ENCODE measurements at regions not wholly inside any gene's neighbourhood (a gene's known extent, or its start where the extent isn't known, plus 50 kb on each side); places are given as distances from the start of the nearest gene placed in this dataset.
"Not testable (repeated sequence)": the region's sequence is repeated elsewhere in the genome, so short reads cannot be mapped to it uniquely, and the experiment has no call there.

DNA sequence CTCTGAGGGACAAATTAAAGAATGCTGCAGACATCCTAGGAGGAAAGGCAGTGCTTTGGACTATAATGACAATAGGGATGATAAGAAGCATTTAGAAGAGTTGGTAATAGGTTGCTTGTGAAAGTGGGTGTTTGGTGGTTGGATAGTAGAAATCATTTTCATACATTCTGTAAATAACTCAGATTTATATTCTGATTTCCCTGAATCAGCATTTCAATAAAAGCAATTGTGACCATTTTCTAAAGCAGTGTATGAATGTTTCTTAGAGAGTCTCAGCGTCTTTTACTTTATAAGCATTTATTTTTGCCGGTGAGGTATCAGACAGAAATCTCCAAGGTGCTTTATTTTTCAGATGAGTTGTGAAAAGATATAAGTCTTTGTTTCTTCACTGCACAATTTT lies 1099.0 kb upstream of the LRRTM1 start:
- DNase-seq = no peak

DNA sequence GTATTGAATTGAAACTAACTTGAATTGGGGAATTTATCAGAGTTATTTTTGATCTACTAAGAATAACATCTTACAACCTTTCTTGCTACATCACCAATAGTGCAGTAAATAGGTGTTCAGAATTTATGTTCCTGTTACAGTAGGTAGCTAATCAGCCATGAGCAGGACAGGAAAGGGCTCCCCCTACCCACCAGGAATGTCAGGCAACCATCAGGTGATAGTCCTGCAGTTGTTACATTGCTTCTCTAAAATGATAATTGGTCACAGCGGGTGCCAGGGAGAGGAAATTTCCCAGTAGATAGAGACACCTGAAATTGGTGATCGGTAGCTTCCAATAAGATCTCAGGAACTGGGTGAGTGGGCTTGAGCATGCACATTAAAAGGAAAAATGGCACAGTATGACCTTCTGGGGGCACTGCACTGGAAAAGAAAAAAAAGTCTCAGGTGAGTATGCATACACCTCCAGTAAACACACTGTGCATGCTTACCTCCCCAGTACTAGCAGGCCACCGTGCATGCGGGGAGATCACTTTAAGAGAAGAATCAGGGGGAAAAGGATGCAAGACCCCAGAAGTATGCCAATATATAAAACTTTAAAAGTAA lies 1092.0 kb upstream of the LRRTM1 start:
- DNase-seq = no peak

DNA sequence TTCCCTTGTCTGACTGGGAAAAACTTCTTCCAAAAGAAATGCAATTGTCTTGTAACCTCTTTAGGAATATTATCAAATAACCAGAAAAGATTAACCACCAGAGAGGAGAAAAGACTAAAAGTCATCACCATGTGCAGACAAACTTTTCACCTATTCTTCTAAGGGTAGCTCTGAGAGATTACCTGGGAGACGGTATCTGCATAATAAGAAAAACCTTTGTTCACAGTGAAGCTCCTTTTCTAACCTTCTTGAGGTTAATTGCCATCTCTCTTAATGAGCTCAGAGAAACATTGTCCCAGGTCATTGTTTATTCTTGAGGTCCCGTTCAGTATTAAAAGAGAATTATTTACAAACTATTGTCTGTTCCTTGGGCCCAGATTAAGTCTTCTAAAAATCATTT lies 1091.2 kb upstream of the LRRTM1 start:
- no peak for DNase-seq

DNA sequence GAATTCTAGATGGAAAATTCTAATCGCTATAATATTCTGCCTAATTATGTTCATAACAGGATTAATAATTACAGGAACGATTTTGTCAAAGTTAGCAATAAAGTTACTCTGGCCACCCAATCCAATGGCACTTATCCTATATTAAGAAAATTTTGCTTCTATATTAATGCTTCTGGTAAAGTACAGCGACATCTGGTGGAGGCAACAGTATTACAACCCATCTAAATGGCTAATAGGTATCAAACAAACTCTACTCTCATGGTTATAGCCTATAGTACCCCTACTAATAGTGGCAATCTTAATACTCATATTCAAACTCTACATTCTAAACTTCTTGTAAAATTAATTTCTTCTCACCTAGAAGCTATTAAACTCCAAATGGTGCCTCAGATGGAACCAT lies 1084.7 kb upstream of the LRRTM1 start:
- DNase-seq = no peak

DNA sequence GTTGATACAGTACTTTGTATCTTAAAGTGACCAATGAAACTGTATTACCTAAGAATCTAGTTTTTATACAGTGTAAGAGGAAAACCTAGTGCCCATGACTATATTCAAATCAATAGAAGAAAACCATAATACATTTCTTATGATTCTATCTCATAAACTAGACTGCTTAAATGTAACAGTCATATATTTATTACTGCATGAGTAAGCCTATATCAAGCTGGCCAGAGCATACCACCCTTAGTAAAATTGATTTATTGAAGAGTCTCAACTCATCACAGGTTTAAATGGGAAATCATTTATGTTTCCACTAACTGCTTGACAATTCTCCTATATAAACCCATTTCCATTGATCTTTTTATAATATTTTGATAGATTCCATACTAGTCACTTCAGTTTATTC lies 1059.2 kb upstream of the LRRTM1 start:
- DNase-seq = no peak

DNA sequence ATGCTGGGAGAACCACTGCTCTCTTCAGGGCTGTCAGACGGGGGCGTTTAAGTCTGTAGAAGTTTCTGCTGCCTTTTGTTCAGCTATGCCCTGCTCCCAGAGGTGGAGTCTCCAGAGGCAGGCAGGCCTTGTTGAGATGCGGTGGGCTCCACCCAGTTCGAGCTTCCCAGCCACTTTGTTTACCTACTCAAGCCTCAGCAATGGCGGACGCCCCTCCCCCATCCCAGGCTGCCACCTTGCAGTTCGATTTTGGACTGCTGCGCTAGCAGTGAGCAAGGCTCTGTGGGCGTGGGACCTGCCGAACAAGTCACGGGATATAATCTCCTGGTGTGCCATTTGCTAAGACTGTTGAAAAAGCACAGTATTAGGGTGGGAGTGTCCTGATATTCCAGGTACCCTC lies 1057.9 kb upstream of the LRRTM1 start:
- DNase-seq = not testable (repeated sequence)

DNA sequence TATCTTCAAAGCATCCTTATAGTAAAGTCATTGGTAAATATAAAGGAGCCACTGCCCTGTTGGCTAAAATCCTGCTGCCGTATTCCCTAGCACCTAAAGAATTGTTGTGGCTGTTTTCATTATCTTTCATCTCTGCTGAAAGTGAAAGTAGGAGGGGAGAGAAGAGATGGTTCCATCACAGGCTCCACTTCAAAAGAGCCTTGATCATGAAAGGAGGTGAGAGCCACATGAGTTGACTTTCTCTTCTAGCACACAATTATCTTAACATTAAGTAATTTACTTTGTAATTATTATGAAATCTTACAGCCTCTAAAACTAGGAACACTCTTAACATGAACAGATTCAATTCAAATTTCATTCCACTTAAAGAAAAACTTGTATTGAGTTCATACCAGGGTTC lies 1050.9 kb upstream of the LRRTM1 start:
- no peak for DNase-seq

DNA sequence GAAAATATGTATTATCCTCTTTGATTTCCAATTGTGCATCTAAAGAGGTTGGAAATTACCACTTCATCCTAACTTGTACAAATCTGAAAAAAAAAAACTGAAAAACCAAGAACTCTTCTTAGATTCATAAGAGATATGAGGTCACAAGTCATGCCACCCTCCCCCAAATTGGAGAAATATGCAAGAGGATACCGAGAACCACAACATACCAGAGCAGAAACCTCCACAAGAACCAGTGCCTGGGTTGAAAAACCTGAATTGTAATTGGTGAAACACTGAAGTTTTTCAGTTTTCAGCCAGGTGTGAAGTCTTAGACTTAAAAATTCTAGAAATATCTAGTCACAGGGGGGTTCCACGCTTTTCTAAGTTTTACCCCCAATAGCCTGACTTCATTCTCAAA lies 1029.5 kb upstream of the LRRTM1 start:
- no peak for DNase-seq

DNA sequence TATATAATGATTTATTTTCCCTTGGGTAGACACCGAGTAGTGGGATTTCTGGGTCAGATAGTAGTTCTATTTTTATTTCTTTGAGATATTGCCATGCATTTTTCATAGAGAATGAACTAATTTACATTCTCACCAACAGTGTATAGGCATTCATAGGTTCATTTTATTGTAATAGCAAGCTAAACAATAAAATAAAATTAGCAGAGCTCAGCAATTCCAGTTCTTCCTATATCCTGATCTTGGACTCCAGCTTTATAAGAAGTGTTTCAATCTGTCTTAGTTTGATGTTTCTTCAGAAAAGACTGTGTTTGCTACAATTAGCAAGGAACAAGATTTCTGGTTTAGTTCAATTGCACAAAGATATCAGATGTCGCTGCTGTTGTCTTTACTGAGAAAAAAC lies 1024.4 kb upstream of the LRRTM1 start:
- DNase-seq = no peak

DNA sequence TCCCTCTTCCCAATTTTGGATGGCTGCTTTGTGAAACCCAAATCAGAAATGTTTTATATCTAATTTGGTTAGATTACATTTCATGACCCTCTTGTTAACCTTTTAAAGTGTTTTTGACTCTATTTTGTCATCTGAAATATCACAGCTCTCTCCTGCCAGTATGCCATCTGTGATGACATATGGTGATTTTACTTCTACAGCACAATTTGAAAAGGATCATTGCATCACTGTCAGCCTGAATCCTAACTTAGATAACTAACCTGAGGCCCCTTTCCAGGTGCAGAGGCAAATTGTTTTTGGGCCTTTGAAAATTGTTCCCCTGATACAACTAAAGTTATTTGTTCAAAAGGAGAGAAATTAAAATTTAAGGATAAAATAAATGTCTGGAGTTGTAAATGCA lies 1023.4 kb upstream of the LRRTM1 start:
- no peak for DNase-seq

DNA sequence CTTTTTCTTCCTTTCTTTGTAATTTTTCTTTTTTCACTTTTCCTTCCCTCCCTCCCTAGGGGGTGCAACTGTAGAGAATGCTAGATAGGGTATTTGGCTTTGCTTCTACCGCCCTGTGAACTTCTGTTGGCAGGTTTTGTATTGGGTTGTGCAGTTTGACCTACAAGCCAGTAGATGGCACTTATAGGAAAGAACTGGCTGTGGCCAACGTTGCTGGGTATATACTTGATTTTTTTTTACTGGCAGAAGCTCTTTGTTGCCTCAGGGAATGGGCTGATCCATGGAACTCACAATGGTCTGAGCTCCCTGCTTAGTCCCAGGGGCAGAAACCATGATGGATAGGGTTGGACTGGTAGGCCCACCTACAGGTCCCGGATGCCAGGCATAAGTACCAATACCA lies 1019.5 kb upstream of the LRRTM1 start:
- no peak for DNase-seq

DNA sequence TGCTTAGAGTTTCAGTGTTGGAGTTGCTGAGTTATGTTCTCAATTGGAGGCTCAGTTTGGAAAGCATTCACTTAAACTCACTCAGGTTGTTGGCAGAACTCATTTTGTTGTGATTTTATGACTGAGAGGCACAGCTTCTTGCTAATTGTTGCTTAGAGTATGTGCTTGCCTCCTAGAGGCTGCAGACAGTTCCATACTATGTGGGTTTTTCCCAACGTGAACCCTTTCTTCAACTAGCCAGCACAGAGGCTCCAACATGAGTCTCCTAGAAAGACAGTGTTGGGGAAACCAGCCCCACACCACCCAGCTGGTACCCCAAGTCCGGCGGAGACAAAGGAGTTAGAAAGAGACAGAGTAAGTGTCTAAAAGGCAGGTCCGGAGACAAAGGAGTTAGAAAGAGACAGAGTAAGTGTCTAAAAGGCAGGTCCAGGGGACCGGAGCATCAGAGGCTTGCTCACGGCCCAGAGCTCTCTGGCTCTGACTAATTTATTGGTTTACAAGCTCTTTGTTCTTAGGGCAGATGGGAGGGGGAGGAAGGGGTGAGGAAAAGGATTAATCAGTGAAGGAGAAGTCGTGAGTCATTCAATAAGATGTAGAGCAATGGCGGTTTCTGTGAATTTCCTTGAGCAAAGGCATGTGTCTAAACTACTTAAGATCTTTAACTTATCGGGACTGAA lies 999.7 kb upstream of the LRRTM1 start:
- DNase-seq = no peak

DNA sequence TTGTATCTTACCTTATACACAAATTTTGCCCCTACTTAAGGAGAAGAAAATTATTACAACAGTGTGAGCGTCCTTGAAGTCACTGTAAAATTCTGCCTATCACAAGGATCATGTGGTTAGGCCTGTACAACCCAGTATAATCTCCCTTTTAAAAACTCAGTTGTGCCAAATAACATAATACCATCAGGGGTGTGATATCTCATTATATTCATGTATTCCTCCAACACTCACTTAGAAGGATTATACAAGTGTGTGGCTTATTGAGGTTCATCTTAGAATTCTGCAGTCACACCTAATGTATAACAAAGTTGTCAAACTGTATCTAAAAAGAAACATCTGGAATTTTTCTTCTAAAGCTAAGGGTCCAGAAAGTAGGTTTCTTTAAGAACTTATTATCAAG lies 998.8 kb upstream of the LRRTM1 start:
- DNase-seq = no peak

DNA sequence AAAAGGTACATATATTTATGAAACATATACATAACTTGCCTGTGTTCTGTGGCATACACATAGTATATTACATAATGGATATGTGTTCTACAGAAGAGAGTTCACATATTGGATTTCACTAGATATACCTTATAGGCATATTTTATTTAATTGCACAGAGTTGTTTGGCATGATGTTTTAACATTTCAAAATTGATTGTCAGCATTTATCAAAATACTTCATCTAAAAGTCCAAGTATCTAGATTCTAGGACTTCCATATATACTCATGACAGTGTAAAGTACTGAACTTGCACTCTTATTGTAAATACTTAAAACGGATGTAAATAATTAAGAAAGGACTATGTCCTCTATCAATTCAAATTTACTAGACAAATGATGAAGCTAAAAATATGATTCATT lies 995.3 kb upstream of the LRRTM1 start:
- DNase-seq = no peak

DNA sequence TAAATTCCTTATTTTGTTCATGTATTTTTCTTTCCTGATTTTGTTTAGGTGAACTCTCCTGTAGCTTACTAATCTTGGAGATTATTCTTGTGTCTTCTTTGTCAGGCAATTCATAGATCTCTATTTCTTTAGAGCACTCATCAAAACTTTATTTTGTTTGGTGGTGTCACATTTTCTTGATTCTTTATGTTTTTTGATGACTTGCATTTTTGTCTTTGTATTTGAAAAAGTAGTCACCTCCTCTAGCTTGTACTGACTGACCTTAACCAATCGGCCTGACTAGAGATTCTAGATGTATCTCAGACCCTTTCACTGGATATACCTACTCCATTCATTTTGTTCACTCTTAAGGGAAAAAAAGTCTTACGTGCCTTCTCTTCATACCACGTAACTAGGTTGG lies 986.3 kb upstream of the LRRTM1 start:
- DNase-seq = no peak

DNA sequence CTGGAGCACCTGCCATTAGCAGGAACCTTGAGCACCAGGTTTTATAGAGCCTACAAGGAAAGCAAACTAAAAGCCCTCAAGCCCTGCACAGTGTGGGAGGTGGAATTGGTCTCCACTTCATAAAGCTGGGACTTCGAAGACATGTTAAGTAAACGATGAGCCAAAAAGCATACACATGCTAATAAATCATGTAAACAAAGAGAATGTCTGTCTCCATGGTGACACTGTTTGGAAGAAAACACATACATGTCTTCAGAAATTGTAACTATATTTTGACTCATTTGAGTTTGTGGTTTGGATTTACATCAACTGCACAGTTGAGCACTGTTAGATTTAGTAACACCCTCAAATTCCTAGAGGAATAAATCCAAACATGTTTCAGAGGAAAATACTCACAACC lies 978.5 kb upstream of the LRRTM1 start:
- DNase-seq = no peak

DNA sequence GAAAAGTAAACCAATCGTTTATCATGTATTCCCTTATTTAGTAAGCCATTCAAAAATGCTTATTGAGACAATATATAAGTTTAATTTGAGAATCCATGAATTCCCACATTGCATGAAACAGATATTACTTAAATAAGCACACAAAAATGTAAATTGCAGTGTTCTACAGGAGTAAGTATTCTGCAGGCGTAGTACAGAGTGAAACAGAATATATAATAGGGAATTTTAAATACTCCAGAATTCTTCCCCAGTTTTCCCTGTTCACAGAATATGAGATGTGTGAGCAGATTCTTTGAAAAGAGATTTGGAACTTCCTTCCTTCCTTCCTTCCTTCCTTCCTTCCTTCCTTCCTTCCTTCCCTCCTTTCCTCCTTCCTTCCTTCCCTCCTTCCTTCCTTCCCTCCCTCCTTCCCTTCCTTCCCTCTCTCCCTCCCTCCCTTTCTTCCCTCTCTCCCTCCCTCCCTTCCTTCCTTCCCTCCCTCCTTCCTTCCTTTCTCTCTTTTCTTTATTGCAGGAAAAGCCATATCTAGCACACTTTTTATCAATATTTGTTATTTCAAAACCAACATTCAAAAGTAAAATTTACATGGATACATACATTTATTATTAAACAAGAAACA lies 977.7 kb upstream of the LRRTM1 start:
- no peak for DNase-seq

DNA sequence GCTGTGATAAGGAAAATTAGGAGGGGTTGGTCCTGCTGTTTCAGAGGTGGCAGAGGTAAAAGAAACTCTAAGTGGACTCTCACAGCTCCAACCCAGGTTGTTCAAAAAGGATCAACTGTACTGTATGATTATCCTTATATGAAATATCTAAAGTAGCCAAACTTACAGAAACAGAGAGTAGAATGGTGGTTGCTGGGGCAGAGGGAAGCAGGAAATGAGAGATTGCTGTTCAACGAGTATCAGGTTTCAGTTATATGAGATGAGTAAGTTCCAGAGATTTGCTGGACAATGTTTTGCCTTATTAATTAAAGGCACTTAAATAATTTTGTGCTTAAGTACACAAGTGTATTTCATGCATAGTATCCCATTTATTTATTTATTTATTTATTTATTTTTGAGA lies 972.0 kb upstream of the LRRTM1 start:
- no peak for DNase-seq

DNA sequence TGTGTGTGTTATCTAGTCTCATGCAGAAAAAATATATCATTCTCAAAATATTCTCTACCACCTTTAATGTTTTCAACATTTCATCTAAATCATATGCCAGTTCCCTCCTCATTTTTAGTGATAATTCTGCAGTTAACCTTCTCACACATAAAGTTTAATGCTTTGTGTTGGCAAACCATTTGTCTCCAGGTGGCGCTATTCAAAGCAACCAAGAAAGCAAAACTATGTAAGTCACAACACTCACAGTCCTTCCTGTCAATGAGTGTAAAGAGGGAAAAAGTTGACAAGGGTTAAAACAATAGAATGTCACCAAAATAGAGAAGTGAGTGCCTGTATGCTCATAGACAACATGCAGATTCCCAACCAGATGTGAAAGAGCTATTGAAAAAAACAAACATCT lies 961.6 kb upstream of the LRRTM1 start:
- no peak for DNase-seq

DNA sequence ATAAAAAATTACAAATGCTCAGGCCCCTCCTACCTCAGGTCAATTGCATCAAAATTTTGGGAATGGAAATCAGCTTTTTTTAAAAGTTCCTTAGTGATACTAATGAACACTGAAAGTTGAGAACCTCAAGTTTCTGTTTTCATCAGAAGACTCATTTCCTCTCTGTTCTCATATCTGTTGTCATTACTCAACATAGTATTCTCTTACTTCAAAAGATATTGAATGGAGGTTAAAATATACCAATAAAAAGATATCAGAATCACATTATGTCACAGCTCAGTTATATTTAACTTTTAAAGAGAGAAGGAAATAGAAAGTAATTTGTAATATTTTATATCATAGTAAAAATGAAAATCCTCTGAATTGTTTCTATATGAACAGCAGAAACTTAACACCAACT lies 959.4 kb upstream of the LRRTM1 start:
- DNase-seq = no peak

DNA sequence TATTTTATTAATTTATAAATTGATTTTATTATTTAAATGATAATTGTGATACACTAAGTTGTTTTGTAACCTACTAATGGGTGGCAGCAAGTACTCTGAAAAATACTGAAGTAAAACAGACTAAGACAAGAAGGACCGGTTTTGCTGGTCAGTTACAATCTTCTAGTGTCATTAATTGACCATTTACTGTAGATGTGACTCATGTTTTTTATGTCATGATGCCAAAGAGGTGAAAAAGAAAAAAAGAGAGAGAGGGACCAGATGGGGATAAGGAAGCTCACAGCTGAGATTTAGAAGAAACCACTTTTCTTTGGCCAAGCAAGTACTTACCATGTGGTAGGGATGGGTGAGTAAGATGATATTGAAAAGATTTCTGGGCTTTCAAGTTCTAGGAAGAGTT lies 955.8 kb upstream of the LRRTM1 start:
- no peak for DNase-seq

DNA sequence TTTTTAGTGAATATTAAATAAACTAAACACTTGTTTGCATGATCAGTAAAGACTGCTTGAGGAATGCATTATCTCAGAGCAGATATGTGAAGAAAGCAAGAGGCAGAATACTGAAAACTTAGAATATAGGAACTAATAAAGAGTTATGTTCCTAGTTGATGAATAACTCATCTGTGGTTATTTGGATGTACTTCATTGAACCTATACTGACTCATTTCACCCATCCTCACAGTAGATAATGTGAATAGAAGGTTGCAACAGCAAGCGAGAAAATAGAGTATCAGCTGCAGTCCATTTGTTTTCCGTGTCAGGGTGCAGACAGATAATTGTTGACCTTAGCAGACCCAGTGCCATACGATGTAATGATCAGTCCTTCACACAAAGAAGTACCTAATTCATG lies 945.7 kb upstream of the LRRTM1 start:
- no peak for DNase-seq

DNA sequence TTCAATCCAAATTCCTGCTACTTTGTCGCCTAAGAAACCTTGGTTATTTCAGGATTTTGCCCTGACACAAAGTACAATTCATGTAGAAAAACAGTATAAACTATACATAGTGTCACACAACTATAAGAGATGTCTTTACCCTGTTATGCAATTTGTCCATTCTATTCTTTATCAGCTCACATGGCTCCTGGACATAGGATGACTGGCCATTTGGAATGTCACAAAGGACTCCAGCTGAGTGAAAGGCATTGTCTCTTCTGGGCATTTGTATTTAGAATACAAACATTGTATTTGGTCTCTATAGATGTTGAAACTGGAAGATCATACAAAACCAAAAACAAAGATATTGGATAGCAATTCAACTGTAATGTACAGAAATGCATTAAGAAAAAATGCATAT lies 944.6 kb upstream of the LRRTM1 start:
- no peak for DNase-seq

DNA sequence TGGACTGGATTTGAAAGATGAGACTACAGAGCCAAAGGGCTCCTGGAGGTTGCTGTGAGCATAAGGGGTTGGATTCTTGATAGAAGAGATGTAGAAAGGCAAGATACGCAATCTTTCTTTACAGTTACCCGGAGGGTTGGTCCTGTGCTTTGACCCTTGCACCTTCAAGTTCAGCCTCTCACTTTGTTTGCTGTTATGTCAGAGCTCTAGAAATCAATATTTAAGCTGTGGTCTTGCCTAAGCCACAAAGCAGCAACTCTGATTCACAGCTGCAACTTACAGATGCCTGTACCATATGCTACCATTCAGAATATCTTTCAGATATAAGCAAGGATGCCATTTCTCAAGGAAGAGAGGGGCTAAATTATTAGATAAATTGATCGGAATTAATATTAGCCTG lies 943.1 kb upstream of the LRRTM1 start:
- no peak for DNase-seq

DNA sequence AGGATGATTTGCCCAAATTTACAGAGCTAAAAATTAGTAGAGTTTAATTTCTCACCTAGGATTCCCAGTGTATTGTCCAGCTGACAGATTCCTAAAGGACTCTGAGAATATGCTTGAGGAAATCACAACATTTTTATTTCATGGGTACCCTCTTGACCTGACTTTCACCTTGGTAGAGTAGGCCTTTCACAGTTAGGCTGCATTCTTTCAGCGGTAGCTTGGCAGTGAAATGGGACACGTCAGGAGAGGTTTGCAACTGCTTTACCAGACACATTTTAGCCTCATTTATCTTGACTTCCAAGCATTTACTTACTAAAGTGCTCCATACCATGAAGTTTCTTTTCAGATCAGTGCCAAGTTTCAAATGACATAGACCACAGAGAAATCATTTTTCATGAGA lies 937.9 kb upstream of the LRRTM1 start:
- DNase-seq = no peak

Data from activated naive CD4-positive, alpha-beta T cell (primary cell).